ENCODE measurements at regions not wholly inside any gene's neighbourhood (a gene's known extent, or its start where the extent isn't known, plus 50 kb on each side); places are given as distances from the start of the nearest gene placed in this dataset.

DNA sequence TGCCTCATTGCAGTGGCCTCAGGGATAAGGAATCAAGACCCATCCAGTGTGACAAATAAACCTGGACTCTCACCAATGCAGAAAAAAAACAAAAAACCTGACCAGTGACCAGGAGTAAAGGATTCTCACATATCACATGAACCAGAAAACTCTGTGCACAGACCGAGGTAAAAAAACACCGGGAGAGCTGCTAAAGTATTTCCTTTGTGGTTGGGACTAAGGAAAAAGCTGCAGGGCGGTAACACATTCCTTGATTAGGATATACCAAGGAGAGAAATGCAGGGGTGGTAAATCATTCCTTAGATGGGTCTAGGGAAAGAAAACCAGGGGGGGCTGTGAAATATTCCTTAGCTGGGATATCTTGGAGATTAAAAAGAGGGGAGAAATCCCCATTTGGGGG is 64.8 kb upstream of the ZNF85 start:
- no peaks in the 10 kb centered on the region for H3K4me1 ChIP-seq (ENCODE audit: low read length)
- H3K9me2 ChIP-seq (replicated peaks; ENCODE audit: insufficient read depth, low read length): no peaks in the 10 kb centered on the region
- no peaks in the 10 kb centered on the region for H3K36me3 ChIP-seq (replicated peaks; ENCODE audit: insufficient read depth, low read length)
- no peak overlapping the region for H3K9ac ChIP-seq (ENCODE audit: low read length)
- no peak for DNase-seq
- H4K20me1 ChIP-seq (ENCODE audit: insufficient read depth, low read length): no peaks in the 10 kb centered on the region
- no peaks in the 10 kb centered on the region for H3K27me3 ChIP-seq (replicated peaks; ENCODE audit: insufficient read depth, low read length)
- H3K27ac ChIP-seq (ENCODE audit: low read length): no peak overlapping the region
- no peak overlapping the region for H3K4me2 ChIP-seq (ENCODE audit: low read depth, low read length)
- H3K4me3 ChIP-seq (ENCODE audit: low read length): no peak overlapping the region
- H3K79me2 ChIP-seq (ENCODE audit: low read length): no peaks in the 10 kb centered on the region
- no peaks in the 10 kb centered on the region for H3F3A ChIP-seq (ENCODE audit: insufficient read depth, low read length)
- no peak overlapping the region for H2AFZ ChIP-seq (ENCODE audit: low read length)
- H3K9me3 ChIP-seq (replicated peaks; ENCODE audit: insufficient read depth, low read length): no peaks in the 10 kb centered on the region
- TF ChIP-seq, protein P1, sequence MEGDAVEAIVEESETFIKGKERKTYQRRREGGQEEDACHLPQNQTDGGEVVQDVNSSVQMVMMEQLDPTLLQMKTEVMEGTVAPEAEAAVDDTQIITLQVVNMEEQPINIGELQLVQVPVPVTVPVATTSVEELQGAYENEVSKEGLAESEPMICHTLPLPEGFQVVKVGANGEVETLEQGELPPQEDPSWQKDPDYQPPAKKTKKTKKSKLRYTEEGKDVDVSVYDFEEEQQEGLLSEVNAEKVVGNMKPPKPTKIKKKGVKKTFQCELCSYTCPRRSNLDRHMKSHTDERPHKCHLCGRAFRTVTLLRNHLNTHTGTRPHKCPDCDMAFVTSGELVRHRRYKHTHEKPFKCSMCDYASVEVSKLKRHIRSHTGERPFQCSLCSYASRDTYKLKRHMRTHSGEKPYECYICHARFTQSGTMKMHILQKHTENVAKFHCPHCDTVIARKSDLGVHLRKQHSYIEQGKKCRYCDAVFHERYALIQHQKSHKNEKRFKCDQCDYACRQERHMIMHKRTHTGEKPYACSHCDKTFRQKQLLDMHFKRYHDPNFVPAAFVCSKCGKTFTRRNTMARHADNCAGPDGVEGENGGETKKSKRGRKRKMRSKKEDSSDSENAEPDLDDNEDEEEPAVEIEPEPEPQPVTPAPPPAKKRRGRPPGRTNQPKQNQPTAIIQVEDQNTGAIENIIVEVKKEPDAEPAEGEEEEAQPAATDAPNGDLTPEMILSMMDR (IDR thresholded peaks at IDR 0.05; ENCODE audit: low read length): no peak
- no peak for TF ChIP-seq EZH2 (optimal IDR thresholded peaks at IDR 0.05; ENCODE audit: low read depth, low read length)
- no peak for TF ChIP-seq EZH2phosphoT487 (IDR thresholded peaks at IDR 0.05; ENCODE audit: low read length)

DNA sequence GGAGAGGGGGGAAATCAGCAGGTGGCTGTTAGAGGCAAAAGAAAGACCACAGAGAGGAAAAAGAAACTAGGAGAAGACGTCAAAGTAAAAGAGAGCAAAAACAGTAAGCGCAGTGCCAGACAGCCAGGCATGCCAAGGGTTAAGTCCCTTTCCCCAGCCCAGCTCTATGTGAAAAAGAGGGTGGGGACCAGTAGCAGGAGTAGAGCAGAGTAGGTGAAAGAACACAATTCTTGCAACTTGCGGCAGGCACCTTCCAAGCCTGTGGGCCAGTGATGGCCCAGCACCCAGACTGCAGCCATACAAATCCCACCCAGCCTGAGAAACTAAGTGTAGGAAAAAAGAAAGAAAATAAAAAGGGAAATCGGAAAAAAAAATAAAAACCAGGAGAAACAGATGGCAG is 64.2 kb upstream of the ZNF85 start:
- Histone ChIP-seq H3K4me1 (ENCODE audit: low read length) (no peaks in the 10 kb centered on the region), H3F3A (ENCODE audit: insufficient read depth, low read length) (no peaks in the 10 kb centered on the region), H4K20me1 (ENCODE audit: insufficient read depth, low read length) (no peaks in the 10 kb centered on the region), H3K9ac (ENCODE audit: low read length) (no peak overlapping the region), H3K9me2 (replicated peaks; ENCODE audit: insufficient read depth, low read length) (no peaks in the 10 kb centered on the region), H3K27ac (ENCODE audit: low read length) (no peak overlapping the region), H3K4me2 (ENCODE audit: low read depth, low read length) (no peak overlapping the region), H3K9me3 (replicated peaks; ENCODE audit: insufficient read depth, low read length) (no peaks in the 10 kb centered on the region), H3K27me3 (replicated peaks; ENCODE audit: insufficient read depth, low read length) (no peaks in the 10 kb centered on the region), H3K36me3 (replicated peaks; ENCODE audit: insufficient read depth, low read length) (no peaks in the 10 kb centered on the region), H3K79me2 (ENCODE audit: low read length) (no peaks in the 10 kb centered on the region), H2AFZ (ENCODE audit: low read length) (no peak overlapping the region), H3K4me3 (ENCODE audit: low read length) (no peak overlapping the region)
- TF ChIP-seq EZH2 (optimal IDR thresholded peaks at IDR 0.05; ENCODE audit: low read depth, low read length) (no peak), EZH2phosphoT487 (IDR thresholded peaks at IDR 0.05; ENCODE audit: low read length) (no peak)
- TF ChIP-seq, protein P1 (IDR thresholded peaks at IDR 0.05; ENCODE audit: low read length): no peak
- no peak for DNase-seq

DNA sequence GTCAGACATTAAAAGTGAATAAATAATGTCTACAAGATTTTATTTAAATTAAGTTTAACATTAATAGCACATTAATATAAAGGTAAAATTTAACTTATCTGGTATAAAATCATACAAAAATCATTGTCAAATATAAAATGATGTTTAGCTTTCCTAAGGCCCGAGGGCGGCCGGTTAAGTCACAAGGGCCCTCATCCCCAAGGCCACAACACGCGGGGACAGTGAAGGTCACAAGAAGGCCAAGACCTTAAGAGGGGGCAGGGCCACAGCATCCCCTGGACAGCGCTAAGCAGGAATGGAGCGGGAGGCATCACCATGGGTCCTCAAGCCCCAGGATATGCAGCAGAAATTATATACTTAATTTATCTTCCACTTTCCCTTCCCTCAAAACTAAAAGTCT is 62.7 kb upstream of the ZNF85 start:
- Histone ChIP-seq H3K9me3 (replicated peaks; ENCODE audit: insufficient read depth, low read length) (no peaks in the 10 kb centered on the region), H3K9me2 (replicated peaks; ENCODE audit: insufficient read depth, low read length) (no peaks in the 10 kb centered on the region), H3K79me2 (ENCODE audit: low read length) (no peaks in the 10 kb centered on the region), H3K36me3 (replicated peaks; ENCODE audit: insufficient read depth, low read length) (no peaks in the 10 kb centered on the region), H3F3A (ENCODE audit: insufficient read depth, low read length) (no peaks in the 10 kb centered on the region), H3K4me1 (ENCODE audit: low read length) (no peaks in the 10 kb centered on the region), H4K20me1 (ENCODE audit: insufficient read depth, low read length) (no peaks in the 10 kb centered on the region), H3K9ac (ENCODE audit: low read length) (no peak overlapping the region), H3K27ac (ENCODE audit: low read length) (no peak overlapping the region), H3K4me3 (ENCODE audit: low read length) (no peak overlapping the region), H3K4me2 (ENCODE audit: low read depth, low read length) (no peak overlapping the region), H3K27me3 (replicated peaks; ENCODE audit: insufficient read depth, low read length) (no peaks in the 10 kb centered on the region), H2AFZ (ENCODE audit: low read length) (no peak overlapping the region)
- no peak for TF ChIP-seq EZH2phosphoT487 (IDR thresholded peaks at IDR 0.05; ENCODE audit: low read length)
- TF ChIP-seq, protein P1 (IDR thresholded peaks at IDR 0.05; ENCODE audit: low read length): no peak
- TF ChIP-seq EZH2 (optimal IDR thresholded peaks at IDR 0.05; ENCODE audit: low read depth, low read length): no peak
- DNase-seq: no peak
